Globus pallidus (tissue), 1 donor: ENCODE measurements at regions not wholly inside any gene's neighbourhood (a gene's known extent, or its start where the extent isn't known, plus 50 kb on each side); places are given as distances from the start of the nearest gene placed in this dataset.

Experiments
- DNase-seq: peaks from one replicate; pipeline ENCODE4 v3.0.0-alpha.2; 2015; ENCODE audit warnings: low spot score

- no peak for DNase-seq
Observed at GRCh38 chr3:69568458-69568857, 170.8 kb upstream of the MITF start.

GRCh38 chr3:69567710-69568052 is 171.6 kb upstream of the MITF start:
- DNase-seq, result no peak

GRCh38 chr3:69567023-69567709 is 172.1 kb upstream of the MITF start:
- DNase-seq, result no peak

- DNase-seq, result no peak
Observed at GRCh38 chr3:69566275-69566674, 173.0 kb upstream of the MITF start.

DNA sequence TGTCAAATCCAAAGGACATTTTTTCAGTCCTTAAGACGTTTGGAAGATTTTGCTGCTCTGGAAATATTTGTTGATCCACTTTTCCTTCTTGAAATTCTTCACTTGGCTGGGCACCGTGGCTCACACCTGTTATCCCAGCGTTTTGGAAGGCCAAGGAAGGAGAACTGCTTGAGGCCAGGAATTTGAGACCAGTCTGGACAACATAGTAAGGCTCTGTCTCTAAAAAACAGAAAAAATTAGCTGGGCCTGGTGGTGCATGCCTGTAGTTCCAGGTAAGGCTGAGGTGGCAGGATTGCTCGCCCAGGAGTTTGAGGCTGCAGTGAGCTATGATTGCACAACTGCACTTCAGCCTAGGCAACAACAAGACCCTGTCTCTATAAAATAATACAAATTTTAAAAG is 173.9 kb upstream of the MITF start:
- no peak for DNase-seq

DNA sequence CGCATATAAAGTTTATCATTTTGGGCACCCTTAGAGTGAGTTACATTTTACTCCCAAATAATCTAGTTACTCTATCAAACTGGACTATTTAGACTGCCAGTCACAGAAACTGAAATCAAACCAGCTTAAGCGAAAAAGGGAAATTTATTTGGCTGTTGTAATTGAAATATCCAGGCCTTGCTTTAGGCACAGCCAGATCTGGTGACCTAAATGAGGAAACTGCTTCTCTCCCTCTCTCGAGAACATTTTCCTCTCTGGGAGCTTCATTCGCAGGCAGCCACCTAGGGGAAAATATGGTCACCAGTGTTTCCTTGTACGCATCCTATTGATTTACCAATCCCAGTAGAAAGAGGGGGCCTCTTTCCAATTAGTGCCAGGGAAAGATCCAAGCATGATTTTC is 175.3 kb upstream of the MITF start:
- DNase-seq, result no peak

DNA sequence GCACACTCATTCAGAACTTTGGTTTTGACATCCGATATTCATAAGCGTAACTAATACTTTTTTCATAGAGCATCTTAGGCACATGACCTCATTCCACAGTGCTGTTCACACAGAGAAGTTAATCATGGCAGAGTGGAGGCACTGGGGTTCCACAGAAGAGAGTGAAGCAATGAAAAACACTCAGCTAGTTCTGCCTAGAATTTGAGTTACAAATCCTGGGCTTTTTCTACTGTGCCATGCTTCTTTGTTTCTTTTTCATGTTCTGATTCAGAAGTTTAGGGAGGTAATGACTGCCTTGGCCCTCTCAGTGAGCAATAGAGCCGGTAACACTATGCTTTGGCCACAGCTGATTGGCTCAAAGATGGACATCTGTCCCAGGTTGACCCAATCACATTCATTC is 176.1 kb upstream of the MITF start:
- DNase-seq, result no peak

- no peak for DNase-seq
Observed at GRCh38 chr3:69562020-69562419, 176.1 kb upstream of the FRMD4B start.

GRCh38 chr3:69560818-69561217 is 174.9 kb upstream of the FRMD4B start:
- no peak for DNase-seq

DNA sequence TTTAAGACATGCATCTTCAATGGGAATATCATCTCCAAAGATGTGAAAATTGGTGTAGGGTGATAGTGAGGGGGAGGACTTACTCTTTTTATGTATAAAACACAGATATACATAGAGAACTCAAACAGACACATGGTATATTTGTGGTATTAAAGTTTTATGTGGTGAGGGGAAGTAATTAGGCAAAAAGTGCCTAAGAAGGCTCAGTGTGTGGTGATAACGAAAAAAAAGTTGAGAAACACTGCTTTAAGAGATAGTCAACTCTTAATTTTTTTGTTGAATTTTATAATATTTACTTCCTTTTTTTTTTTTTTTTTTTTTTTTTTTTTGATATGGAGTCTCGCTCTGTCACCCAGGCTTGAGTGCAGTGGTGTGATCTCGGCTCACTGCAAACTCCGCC is 174.2 kb upstream of the FRMD4B start:
- no peak for DNase-seq

DNA sequence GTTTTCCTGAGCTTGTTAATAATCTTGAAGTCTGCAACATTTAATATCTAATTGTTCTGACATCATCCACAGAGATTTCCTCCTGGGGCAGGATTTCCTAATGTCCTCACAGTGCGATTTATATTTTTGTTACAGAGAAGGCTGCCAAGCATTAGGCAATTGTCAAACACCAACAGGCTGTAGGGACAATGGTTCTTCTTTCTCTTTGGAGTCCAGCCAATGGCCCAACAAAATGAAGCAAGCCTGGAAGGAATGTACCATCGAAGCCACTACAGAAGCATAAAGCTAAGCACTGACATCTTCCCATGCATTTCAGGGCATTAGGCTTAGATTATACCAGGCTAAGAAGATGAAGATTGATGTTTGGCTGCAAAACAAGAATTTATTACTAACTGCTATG is 173.0 kb upstream of the FRMD4B start:
- peak; percentile 73 for DNase-seq

DNA sequence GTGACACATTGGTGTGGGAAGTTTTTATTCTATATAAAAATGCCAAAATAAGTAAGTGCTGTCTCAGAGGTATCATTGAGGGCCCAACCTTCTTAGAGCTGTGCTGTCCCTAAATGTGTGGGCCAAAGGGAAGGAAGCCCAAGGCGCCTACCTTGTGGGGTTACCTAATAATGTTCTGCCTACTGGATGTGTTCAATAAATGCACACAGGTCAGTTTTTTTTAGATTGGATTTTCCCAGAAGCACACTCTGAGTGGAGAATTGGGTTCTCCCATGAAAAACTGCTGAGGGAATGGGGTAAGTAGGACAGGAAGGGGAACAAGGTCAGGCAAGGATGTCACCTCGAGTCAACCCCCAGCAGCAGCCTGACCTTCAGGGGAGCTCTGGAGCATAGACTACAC is 168.7 kb upstream of the FRMD4B start:
- DNase-seq, result no peak

DNA sequence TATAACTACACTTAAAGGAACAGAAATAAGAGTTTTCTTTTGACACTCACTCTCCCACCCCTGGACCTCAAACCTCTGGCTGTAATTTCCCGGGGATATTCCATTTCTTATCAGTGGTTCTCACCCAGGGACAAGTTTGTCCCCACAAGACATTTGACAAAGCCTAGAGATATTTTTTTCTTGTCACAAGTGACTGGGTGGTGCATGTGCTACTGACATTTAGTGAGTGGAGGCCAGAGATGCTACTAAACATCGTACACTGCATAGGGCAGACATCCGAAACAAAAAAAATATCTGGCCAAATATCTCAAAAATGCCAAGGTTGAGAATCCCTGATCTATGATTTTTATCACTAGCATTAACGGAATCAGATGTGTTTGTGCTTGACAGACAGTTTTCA is 168.0 kb upstream of the FRMD4B start:
- no peak for DNase-seq

GRCh38 chr3:69547461-69547880 is 161.6 kb upstream of the FRMD4B start:
- DNase-seq, result no peak

DNA sequence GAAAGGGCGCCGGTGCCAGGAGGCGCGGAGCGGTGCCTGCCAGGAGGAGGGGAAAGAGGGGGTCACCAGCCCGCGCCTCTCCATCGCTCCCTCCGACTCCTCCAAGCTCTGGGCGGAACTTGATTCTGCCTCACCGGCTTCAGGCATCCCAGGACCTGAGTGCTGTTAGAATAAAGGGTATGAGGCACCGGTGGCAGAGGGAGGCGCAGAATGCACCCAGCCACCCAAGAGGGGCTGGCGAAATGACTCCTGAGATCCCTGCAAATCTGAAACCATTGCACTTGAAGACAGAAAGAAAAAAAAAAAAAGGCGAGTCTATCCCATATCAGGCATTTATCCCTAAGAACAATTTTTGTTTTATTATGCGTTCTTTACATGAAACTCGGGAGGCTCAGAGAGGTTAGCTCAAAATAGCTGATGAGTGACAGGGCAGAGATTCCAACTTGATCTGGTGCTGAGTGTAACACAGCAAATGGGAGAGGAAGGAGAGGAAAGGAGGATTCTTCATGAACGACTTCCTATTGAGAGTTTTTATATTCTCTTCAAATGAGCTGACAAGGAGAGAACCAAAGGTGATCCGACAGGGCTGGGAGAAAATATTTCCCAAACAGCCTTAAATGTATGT is 157.0 kb upstream of the FRMD4B start:
- no peak for DNase-seq

- DNase-seq, result peak; percentile 94
Observed at GRCh38 chr3:69542089-69542804, 156.4 kb upstream of the FRMD4B start.

GRCh38 chr3:69541711-69542088 is 155.8 kb upstream of the FRMD4B start:
- no peak for DNase-seq

DNA sequence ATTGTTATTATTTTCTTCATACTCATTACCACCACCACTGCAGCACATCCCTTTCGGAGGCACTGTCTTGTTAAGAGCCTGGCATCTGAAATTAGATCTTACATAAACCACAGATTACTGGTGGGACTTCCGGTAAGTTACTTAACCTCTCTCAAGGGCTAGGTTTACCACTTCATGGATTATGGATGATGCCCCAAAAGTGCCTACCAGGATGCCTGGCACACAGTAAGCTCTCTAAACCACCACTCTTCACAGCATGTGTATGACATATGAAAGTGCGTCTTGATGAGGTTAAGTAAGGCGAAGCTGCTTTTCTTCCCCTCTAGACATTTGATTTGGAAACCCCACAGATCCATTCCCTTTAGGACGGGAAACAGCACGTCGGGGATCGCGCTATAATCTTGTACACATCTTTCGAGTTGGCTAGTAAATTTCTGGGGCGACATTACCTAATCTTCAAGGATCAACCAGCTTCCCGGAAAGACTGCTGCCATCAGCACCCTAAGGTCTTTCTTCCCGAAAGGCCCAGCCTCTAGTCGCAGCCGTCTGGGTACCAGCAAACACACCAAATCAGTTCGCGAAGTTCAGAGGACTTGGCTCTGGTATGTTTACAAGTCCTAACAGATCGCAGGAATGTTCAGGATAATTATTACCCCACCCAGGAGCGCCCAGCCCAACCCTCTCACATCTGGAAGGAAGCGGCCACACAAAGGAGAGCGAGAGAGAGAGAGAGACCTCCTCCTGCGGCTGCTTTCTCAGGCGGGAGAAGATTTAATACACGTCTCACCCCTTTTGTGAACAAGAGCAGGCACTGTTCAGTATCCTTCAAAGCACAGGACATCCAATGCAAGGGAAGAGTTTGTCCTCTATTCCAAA is 155.1 kb upstream of the FRMD4B start:
- DNase-seq, result no peak

DNA sequence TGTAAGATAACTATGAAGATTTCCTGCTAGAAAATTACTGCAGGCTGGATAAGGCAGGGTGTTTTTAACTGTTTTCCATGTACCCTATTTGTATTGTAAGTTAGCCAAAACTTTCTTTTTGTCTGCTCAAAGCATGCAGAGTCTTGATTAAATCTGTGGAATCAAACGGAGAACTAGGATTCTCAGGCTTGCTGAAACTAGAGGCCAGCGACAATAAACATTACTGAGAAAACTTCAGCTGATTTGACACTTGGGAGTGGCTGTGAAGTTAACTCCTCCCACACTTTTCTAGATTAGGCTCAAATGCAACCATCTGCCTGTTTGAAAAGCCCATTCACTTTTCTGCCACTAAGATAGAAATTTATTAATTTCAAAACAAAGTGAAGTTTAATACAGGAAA is 153.2 kb upstream of the FRMD4B start:
- DNase-seq, result no peak

DNA sequence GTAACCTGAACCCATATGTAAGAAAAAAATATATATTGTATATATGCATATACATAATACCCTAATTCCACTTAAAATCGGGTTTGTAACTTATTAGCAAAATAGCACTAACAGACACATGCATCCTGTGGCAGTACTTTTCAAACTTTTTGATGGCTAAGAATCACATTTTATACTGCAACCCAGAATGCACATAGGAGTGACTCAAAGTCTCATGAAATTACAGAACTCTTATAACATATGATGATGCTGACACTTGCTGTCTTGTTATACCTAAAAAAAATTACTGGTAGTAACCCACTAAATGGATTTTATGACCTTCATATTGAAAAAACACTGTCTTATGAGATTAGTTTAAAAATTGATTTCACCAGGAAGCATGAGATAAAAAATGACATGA is 152.4 kb upstream of the FRMD4B start:
- no peak for DNase-seq

GRCh38 chr3:69536306-69537020 is 150.6 kb upstream of the FRMD4B start:
- DNase-seq, result no peak

DNA sequence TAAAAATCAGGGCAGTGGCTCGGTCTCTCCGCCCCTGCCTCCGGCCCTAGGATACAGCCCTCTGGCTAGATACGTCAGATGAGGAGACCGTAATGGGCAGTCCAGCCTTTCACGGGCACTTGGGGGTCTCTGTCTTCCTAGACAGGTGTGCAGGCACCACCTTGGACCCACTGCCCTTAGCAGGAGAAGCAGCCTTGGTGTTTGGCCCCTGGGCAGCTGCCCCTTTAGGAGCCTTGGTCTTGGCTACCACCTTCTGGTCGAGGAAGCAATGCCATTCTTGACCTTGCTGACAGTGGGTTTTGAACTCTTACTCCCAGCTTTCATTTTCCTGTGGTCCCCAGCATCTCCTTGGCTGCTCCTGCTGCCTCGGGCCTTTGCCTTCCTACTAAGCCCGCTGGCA is 149.7 kb upstream of the FRMD4B start:
- DNase-seq, result no peak
